Keratinocyte (primary cell): ENCODE measurements at regions not wholly inside any gene's neighbourhood (a gene's known extent, or its start where the extent isn't known, plus 50 kb on each side); places are given as distances from the start of the nearest gene placed in this dataset.

Source experiments
- CTCF ChIP-seq, 3 experiments: IDR thresholded peaks in 1 of 3; conservative IDR thresholded peaks in 1 of 3; optimal IDR thresholded peaks in 1 of 3; 2 replicates in 2 of 3; 3 replicates in 1 of 3; pipeline versions ENCODE3 to v1.5.1; 2011; ENCODE audit warnings: low read length in 3 of 3, mild to moderate bottlenecking in 3 of 3, moderate library complexity in 2 of 3, control low read depth in 1 of 3, inconsistent platforms in 1 of 3; ENCODE audit not compliant: insufficient read depth in 2 of 3; ENCODE audit errors: extremely low read depth in 1 of 3
- EZH2 ChIP-seq: IDR thresholded peaks from one replicate; pipeline ENCODE4 v1.6.1; 2012; ENCODE audit warnings: inconsistent platforms, mild to moderate bottlenecking, low read length, moderate library complexity

DNA sequence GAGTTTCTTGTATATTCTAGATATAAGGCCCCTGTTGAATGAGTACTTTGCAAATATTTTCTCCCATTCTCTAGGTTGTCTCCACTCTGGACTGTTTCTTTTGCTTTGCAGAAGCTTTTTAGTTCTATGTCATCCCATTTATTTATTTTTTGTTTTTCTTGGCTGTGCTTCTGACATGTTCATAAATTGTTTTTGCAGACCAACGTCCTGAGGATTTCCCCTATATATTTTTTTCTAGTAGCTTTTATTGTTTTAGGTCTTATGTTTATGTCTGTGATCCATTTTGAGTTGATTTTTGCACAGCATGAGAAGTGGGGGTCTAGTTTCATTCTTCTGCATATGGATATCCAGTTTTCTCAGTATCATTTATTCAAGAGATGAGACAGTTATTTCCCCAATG lies 70.4 kb upstream of the BTG1 start:
- TF ChIP-seq CTCF (optimal IDR thresholded peaks at IDR 0.05 in 1 of 3, IDR thresholded peaks at IDR 0.05 in 1 of 3, conservative IDR thresholded peaks at IDR 0.05 in 1 of 3; ENCODE audit: extremely low read depth in 1 of 3, insufficient read depth in 2 of 3, low read length in 3 of 3): no peak
- TF ChIP-seq EZH2: no peak
